CD4-positive, CD25-positive, alpha-beta regulatory T cell (primary cell): ENCODE measurements at regions not wholly inside any gene's neighbourhood (a gene's known extent, or its start where the extent isn't known, plus 50 kb on each side); places are given as distances from the start of the nearest gene placed in this dataset.

Experiments used
- ATAC-seq, 2 donors: fragments of 150-1000 bp; cut with Tn5 transposase; one replicate each; pipeline ENCODE4 v1.10.0; 2021; ENCODE audit warnings: low read depth in 2 of 2, moderate number of reproducible peaks in 2 of 2, moderate library complexity in 1 of 2
- DNase-seq, 3 donors: peaks; one replicate each; pipeline versions ENCODE4 v3.0.0 to v3.0.0-alpha.2; 2012 to 2022; ENCODE audit warnings: mixed read lengths in 1 of 3
- H3K27ac ChIP-seq: one replicate; pipeline ENCODE4 v1.7.0; 2013; ENCODE audit warnings: mild to moderate bottlenecking, low read length; ENCODE audit not compliant: insufficient read depth, poor library complexity, severe bottlenecking
- H3K27me3 ChIP-seq: one replicate; pipeline ENCODE4 v1.7.0; 2013; ENCODE audit warnings: low read length; ENCODE audit not compliant: control insufficient read depth, insufficient read depth
- H3K36me3 ChIP-seq: one replicate; pipeline ENCODE4 v1.7.0; 2013; ENCODE audit warnings: mild to moderate bottlenecking, low read length, moderate library complexity; ENCODE audit not compliant: control insufficient read depth, insufficient read depth
- H3K4me1 ChIP-seq: 2 replicates; pipeline ENCODE4 v1.7.0; 2013; ENCODE audit warnings: mild to moderate bottlenecking, low read length; ENCODE audit not compliant: insufficient read depth, control insufficient read depth, poor library complexity, severe bottlenecking
- H3K4me3 ChIP-seq: one replicate; pipeline ENCODE4 v1.7.0; 2013; ENCODE audit warnings: low read depth, mild to moderate bottlenecking, low read length, moderate library complexity
- H3K9me3 ChIP-seq, 2 experiments: 1 replicate in 1 of 2; 2 replicates in 1 of 2; pipeline ENCODE4 v1.7.0; 2013; ENCODE audit warnings: low read length in 2 of 2, mild to moderate bottlenecking in 1 of 2, moderate library complexity in 1 of 2; ENCODE audit not compliant: control insufficient read depth in 2 of 2
- H3K27ac Mint-ChIP-seq, 3 donors: one replicate each; pipeline ENCODE4 v1.8.0; 2020 to 2022; ENCODE audit warnings: mild to moderate bottlenecking in 3 of 3, mixed read lengths in 3 of 3, moderate library complexity in 2 of 3
- H3K27me3 Mint-ChIP-seq: one replicate; pipeline ENCODE4 v1.8.0; 2022; ENCODE audit warnings: mild to moderate bottlenecking, mixed read lengths
- H3K36me3 Mint-ChIP-seq: one replicate; pipeline ENCODE4 v1.8.0; 2020; ENCODE audit warnings: mixed read lengths
- H3K4me1 Mint-ChIP-seq, 4 donors: one replicate each; pipeline ENCODE4 v1.8.0; 2020 to 2022; ENCODE audit warnings: mixed read lengths in 4 of 4, mild to moderate bottlenecking in 1 of 4
- H3K4me3 Mint-ChIP-seq, 4 donors: one replicate each; pipeline ENCODE4 v1.8.0; 2020 to 2022; ENCODE audit warnings: mild to moderate bottlenecking in 4 of 4, mixed read lengths in 4 of 4, moderate library complexity in 3 of 4
- H3K9me3 Mint-ChIP-seq, 7 donors: one replicate each; pipeline ENCODE4 v1.8.0; 2020 to 2022; ENCODE audit warnings: mixed read lengths in 7 of 7, mild to moderate bottlenecking in 3 of 7, moderate library complexity in 2 of 7

- Mint-ChIP-seq H3K9me3 (peaks cover 1 to 16% (median 4%) of the 10 kb centered on the region in 7 donors), H3K27ac (no peak overlapping the region), H3K4me1 (no peaks in the 10 kb centered on the region), H3K36me3 (no peaks in the 10 kb centered on the region), H3K27me3 (no peaks in the 10 kb centered on the region), H3K4me3 (no peak overlapping the region)
- DNase-seq (no peak), ATAC-seq (no peak)
- Histone ChIP-seq H3K36me3 (no peaks in the 10 kb centered on the region), H3K27ac (no peak overlapping the region), H3K27me3 (no peaks in the 10 kb centered on the region), H3K9me3 (peaks cover 0 to 7% of the 10 kb centered on the region in 2 experiments), H3K4me1 (no peaks in the 10 kb centered on the region), H3K4me3 (no peak overlapping the region)
Observed at GRCh38 chr13:70736622-70737317, 628.5 kb upstream of the KLHL1 start.

- H3K9me3 ChIP-seq: peaks cover 1 to 4% of the 10 kb centered on the region in 2 experiments
- no peaks in the 10 kb centered on the region for H3K27me3 Mint-ChIP-seq
- H3K27me3 ChIP-seq: no peaks in the 10 kb centered on the region
- no peaks in the 10 kb centered on the region for H3K4me1 ChIP-seq
- no peak overlapping the region for H3K4me3 ChIP-seq
- no peak overlapping the region for H3K27ac ChIP-seq
- no peaks in the 10 kb centered on the region for H3K36me3 Mint-ChIP-seq
- H3K36me3 ChIP-seq: no peaks in the 10 kb centered on the region
- no peak for DNase-seq
- no peak for ATAC-seq
- H3K4me3 Mint-ChIP-seq: no peak overlapping the region
- no peak overlapping the region for H3K27ac Mint-ChIP-seq
- H3K4me1 Mint-ChIP-seq: no peaks in the 10 kb centered on the region
- H3K9me3 Mint-ChIP-seq: peaks cover 1 to 23% (median 5%) of the 10 kb centered on the region in 7 donors
Observed at GRCh38 chr13:70732611-70733010, 624.4 kb upstream of the KLHL1 start.

GRCh38 chr13:70729369-70729768, 621.1 kb upstream of the KLHL1 start:
- no peak overlapping the region for H3K4me3 Mint-ChIP-seq
- no peaks in the 10 kb centered on the region for H3K36me3 Mint-ChIP-seq
- no peak for ATAC-seq

GRCh38 chr13:70723732-70724131, 615.5 kb upstream of the KLHL1 start:
- Histone ChIP-seq H3K36me3 (no peaks in the 10 kb centered on the region), H3K27ac (no peak overlapping the region), H3K9me3 (no peaks in the 10 kb centered on the region), H3K4me1 (no peaks in the 10 kb centered on the region), H3K27me3 (no peaks in the 10 kb centered on the region), H3K4me3 (no peak overlapping the region)
- peaks cover 0 to 9% (median 0%) of the 10 kb centered on the region in 7 donors for H3K9me3 Mint-ChIP-seq
- no peak for DNase-seq
- no peaks in the 10 kb centered on the region for H3K4me1 Mint-ChIP-seq
- H3K27ac Mint-ChIP-seq: no peak overlapping the region
- H3K27me3 Mint-ChIP-seq: no peaks in the 10 kb centered on the region
- no peak overlapping the region for H3K4me3 Mint-ChIP-seq
- ATAC-seq: no peak
- no peaks in the 10 kb centered on the region for H3K36me3 Mint-ChIP-seq

More at GRCh38 chr13:70729369-70729768, 621.1 kb upstream of the KLHL1 start:
- H3K4me1 Mint-ChIP-seq: no peaks in the 10 kb centered on the region
- Histone ChIP-seq H3K27ac (no peak overlapping the region), H3K4me3 (no peak overlapping the region), H3K36me3 (no peaks in the 10 kb centered on the region), H3K27me3 (no peaks in the 10 kb centered on the region), H3K9me3 (peaks cover 0 to 1% of the 10 kb centered on the region in 2 experiments), H3K4me1 (no peaks in the 10 kb centered on the region)
- H3K27me3 Mint-ChIP-seq: no peaks in the 10 kb centered on the region
- H3K27ac Mint-ChIP-seq: no peak overlapping the region
- no peak for DNase-seq
- H3K9me3 Mint-ChIP-seq: peaks cover 0 to 23% (median 4%) of the 10 kb centered on the region in 7 donors

- Histone ChIP-seq H3K36me3 (no peaks in the 10 kb centered on the region), H3K9me3 (no peaks in the 10 kb centered on the region), H3K4me3 (no peak overlapping the region), H3K27ac (no peak overlapping the region), H3K27me3 (no peaks in the 10 kb centered on the region), H3K4me1 (no peaks in the 10 kb centered on the region)
- no peaks in the 10 kb centered on the region for H3K36me3 Mint-ChIP-seq
- ATAC-seq: no peak
- no peak overlapping the region for H3K4me3 Mint-ChIP-seq
- peaks cover 0 to 17% (median 4%) of the 10 kb centered on the region in 7 donors for H3K9me3 Mint-ChIP-seq
- no peak overlapping the region for H3K27ac Mint-ChIP-seq
- H3K27me3 Mint-ChIP-seq: no peaks in the 10 kb centered on the region
- no peaks in the 10 kb centered on the region for H3K4me1 Mint-ChIP-seq
- DNase-seq: no peak
Observed at GRCh38 chr13:70720386-70720785, 612.1 kb upstream of the KLHL1 start.

- no peak overlapping the region for H3K27ac Mint-ChIP-seq
- H3K4me3 Mint-ChIP-seq: no peak overlapping the region
- no peaks in the 10 kb centered on the region for H3K9me3 ChIP-seq
- H3K4me3 ChIP-seq: no peak overlapping the region
- H3K27ac ChIP-seq: no peak overlapping the region
- no peaks in the 10 kb centered on the region for H3K36me3 Mint-ChIP-seq
- no peaks in the 10 kb centered on the region for H3K27me3 ChIP-seq
- no peak for ATAC-seq
- no peaks in the 10 kb centered on the region for H3K36me3 ChIP-seq
- H3K27me3 Mint-ChIP-seq: no peaks in the 10 kb centered on the region
- DNase-seq: no peak
- no peaks in the 10 kb centered on the region for H3K4me1 ChIP-seq
- H3K4me1 Mint-ChIP-seq: no peaks in the 10 kb centered on the region
- peaks cover 0 to 18% (median 7%) of the 10 kb centered on the region in 7 donors for H3K9me3 Mint-ChIP-seq
Observed at GRCh38 chr13:70714993-70715392, 606.7 kb upstream of the KLHL1 start.

GRCh38 chr13:70708775-70709174, 600.5 kb upstream of the KLHL1 start:
- H3K4me3 ChIP-seq: no peak overlapping the region
- H3K4me1 Mint-ChIP-seq: peaks cover 0 to 4% (median 0%) of the 10 kb centered on the region in 4 donors
- no peak overlapping the region for H3K4me3 Mint-ChIP-seq
- H3K27me3 Mint-ChIP-seq: no peaks in the 10 kb centered on the region
- no peaks in the 10 kb centered on the region for H3K36me3 Mint-ChIP-seq
- no peak for DNase-seq
- peaks cover 0 to 30% (median 7%) of the 10 kb centered on the region in 7 donors for H3K9me3 Mint-ChIP-seq
- H3K9me3 ChIP-seq: peaks cover 0 to 2% of the 10 kb centered on the region in 2 experiments
- no peak overlapping the region for H3K27ac ChIP-seq
- no peak for ATAC-seq
- H3K4me1 ChIP-seq: no peaks in the 10 kb centered on the region
- no peaks in the 10 kb centered on the region for H3K36me3 ChIP-seq
- H3K27me3 ChIP-seq: no peaks in the 10 kb centered on the region
- no peak overlapping the region for H3K27ac Mint-ChIP-seq

- Mint-ChIP-seq H3K27ac (no peak overlapping the region), H3K27me3 (no peaks in the 10 kb centered on the region), H3K4me1 (peaks cover 0 to 4% (median 0%) of the 10 kb centered on the region in 4 donors), H3K36me3 (no peaks in the 10 kb centered on the region), H3K9me3 (peaks cover 0 to 36% (median 6%) of the 10 kb centered on the region in 7 donors), H3K4me3 (no peak overlapping the region)
- Histone ChIP-seq H3K36me3 (no peaks in the 10 kb centered on the region), H3K27me3 (no peaks in the 10 kb centered on the region), H3K27ac (no peak overlapping the region), H3K9me3 (peaks cover 0 to 2% of the 10 kb centered on the region in 2 experiments), H3K4me1 (no peaks in the 10 kb centered on the region), H3K4me3 (no peak overlapping the region)
- DNase-seq: no peak
- no peak for ATAC-seq
Observed at GRCh38 chr13:70703755-70704154, 595.5 kb upstream of the KLHL1 start.
